ENCODE measurements at regions not wholly inside any gene's neighbourhood (a gene's known extent, or its start where the extent isn't known, plus 50 kb on each side); places are given as distances from the start of the nearest gene placed in this dataset.
A peak's percentile ranks its signal among the peaks of the same experiment; 100 is the strongest.
"Not testable (repeated sequence)": the region's sequence is repeated elsewhere in the genome, so short reads cannot be mapped to it uniquely, and the experiment has no call there.

- no peak for DNase-seq (ENCODE audit: extremely low read depth in 1 of 11, low read depth in 9 of 11, low spot score in 4 of 11)
Observed at GRCh38 chr1:208343226-208343625, 99.0 kb upstream of the PLXNA2 start.

- no peak for DNase-seq (ENCODE audit: extremely low read depth in 1 of 11, low read depth in 9 of 11, low spot score in 4 of 11)
Observed at GRCh38 chr1:208344202-208344857, 100.1 kb upstream of the PLXNA2 start.

- DNase-seq (ENCODE audit: extremely low read depth in 1 of 11, low read depth in 9 of 11, low spot score in 4 of 11), result peak in 2 of 11 donors; percentile 26 to 31
Observed at GRCh38 chr1:208347191-208347590, 103.0 kb upstream of the PLXNA2 start.

GRCh38 chr1:208349694-208350330, 105.6 kb upstream of the PLXNA2 start:
- no peak for DNase-seq (ENCODE audit: extremely low read depth in 1 of 11, low read depth in 9 of 11, low spot score in 4 of 11)

- no peak for DNase-seq (ENCODE audit: extremely low read depth in 1 of 11, low read depth in 9 of 11, low spot score in 4 of 11)
Observed at GRCh38 chr1:208350815-208351214, 106.6 kb upstream of the PLXNA2 start.

- no peak for DNase-seq (ENCODE audit: extremely low read depth in 1 of 11, low read depth in 9 of 11, low spot score in 4 of 11)
Observed at GRCh38 chr1:208351838-208352237, 107.7 kb upstream of the PLXNA2 start.

- DNase-seq (ENCODE audit: extremely low read depth in 1 of 11, low read depth in 9 of 11, low spot score in 4 of 11), result not testable (repeated sequence)
Observed at GRCh38 chr1:208353797-208354196, 109.6 kb upstream of the PLXNA2 start.

- DNase-seq (ENCODE audit: extremely low read depth in 1 of 11, low read depth in 9 of 11, low spot score in 4 of 11), result no peak
Observed at GRCh38 chr1:208357644-208358507, 113.7 kb upstream of the PLXNA2 start.

- DNase-seq (ENCODE audit: extremely low read depth in 1 of 11, low read depth in 9 of 11, low spot score in 4 of 11), result no peak
Observed at GRCh38 chr1:208358651-208359050, 114.5 kb upstream of the PLXNA2 start.

GRCh38 chr1:208362011-208362410, 117.8 kb upstream of the PLXNA2 start:
- DNase-seq (ENCODE audit: extremely low read depth in 1 of 11, low read depth in 9 of 11, low spot score in 4 of 11), result no peak

- DNase-seq (ENCODE audit: extremely low read depth in 1 of 11, low read depth in 9 of 11, low spot score in 4 of 11), result no peak
Observed at GRCh38 chr1:208366559-208366958, 122.4 kb upstream of the PLXNA2 start.

GRCh38 chr1:208369045-208369444, 124.9 kb upstream of the PLXNA2 start:
- DNase-seq (ENCODE audit: extremely low read depth in 1 of 11, low read depth in 9 of 11, low spot score in 4 of 11), result no peak

GRCh38 chr1:208369658-208370057, 125.5 kb upstream of the PLXNA2 start:
- no peak for DNase-seq (ENCODE audit: extremely low read depth in 1 of 11, low read depth in 9 of 11, low spot score in 4 of 11)

- DNase-seq (ENCODE audit: extremely low read depth in 1 of 11, low read depth in 9 of 11, low spot score in 4 of 11), result no peak
Observed at GRCh38 chr1:208374391-208374941, 130.3 kb upstream of the PLXNA2 start.

- DNase-seq (ENCODE audit: extremely low read depth in 1 of 11, low read depth in 9 of 11, low spot score in 4 of 11), result no peak
Observed at GRCh38 chr1:208381481-208381880, 137.3 kb upstream of the PLXNA2 start.

GRCh38 chr1:208387908-208388811, 144.0 kb upstream of the PLXNA2 start:
- DNase-seq (ENCODE audit: extremely low read depth in 1 of 11, low read depth in 9 of 11, low spot score in 4 of 11), result peak in 8 of 11 donors; percentile 8 to 53 (median 40)

- no peak for DNase-seq (ENCODE audit: extremely low read depth in 1 of 11, low read depth in 9 of 11, low spot score in 4 of 11)
Observed at GRCh38 chr1:208393416-208393815, 149.2 kb upstream of the PLXNA2 start.

GRCh38 chr1:208393826-208394225, 149.6 kb upstream of the PLXNA2 start:
- DNase-seq (ENCODE audit: extremely low read depth in 1 of 11, low read depth in 9 of 11, low spot score in 4 of 11), result no peak

GRCh38 chr1:208397286-208397685, 153.1 kb upstream of the PLXNA2 start:
- no peak for DNase-seq (ENCODE audit: extremely low read depth in 1 of 11, low read depth in 9 of 11, low spot score in 4 of 11)
